Activated T-cell treated with anti-CD3 and anti-CD28 coated beads for 48 hours (primary cell): ENCODE measurements at regions not wholly inside any gene's neighbourhood (a gene's known extent, or its start where the extent isn't known, plus 50 kb on each side); places are given as distances from the start of the nearest gene placed in this dataset.
"Not testable (repeated sequence)": the region's sequence is repeated elsewhere in the genome, so short reads cannot be mapped to it uniquely, and the experiment has no call there.

Experiments used
- DNase-seq: peaks from one replicate; pipeline ENCODE4 v3.0.0-alpha.2; 2020; ENCODE audit warnings: low read depth

DNA sequence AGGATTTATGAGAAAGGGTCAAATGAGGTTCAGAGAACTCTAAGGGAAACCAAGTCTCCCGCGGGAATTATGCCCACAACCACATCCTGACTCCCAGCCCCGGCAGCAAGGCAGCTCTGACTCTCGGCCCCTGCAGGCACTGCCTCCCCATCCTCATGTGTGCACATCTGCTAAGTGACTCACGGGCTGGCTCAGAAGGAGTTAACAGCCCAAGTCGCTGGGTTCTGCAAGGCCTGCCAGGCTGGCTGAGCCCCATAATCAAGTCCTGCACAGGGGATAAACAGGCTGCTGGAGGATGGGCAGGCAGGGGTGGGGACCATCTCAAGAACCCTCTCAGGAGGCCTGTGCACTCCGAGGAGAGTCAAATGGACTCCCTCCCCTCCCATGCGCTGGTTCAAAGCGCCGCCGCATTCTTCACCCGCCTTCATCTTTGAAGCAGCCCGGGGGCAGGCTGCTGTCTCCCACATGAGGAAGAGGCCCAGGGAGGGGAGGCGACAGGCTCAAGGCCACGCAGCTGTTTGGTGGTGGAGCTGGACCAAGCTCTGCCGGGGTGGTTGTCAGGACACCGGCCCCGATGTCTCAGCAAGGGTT, 344.3 kb downstream of the MATN1 start:
- no peak for DNase-seq

GRCh38 chr1:30378003-30378596, 345.3 kb downstream of the MATN1 start:
- DNase-seq = no peak

DNA sequence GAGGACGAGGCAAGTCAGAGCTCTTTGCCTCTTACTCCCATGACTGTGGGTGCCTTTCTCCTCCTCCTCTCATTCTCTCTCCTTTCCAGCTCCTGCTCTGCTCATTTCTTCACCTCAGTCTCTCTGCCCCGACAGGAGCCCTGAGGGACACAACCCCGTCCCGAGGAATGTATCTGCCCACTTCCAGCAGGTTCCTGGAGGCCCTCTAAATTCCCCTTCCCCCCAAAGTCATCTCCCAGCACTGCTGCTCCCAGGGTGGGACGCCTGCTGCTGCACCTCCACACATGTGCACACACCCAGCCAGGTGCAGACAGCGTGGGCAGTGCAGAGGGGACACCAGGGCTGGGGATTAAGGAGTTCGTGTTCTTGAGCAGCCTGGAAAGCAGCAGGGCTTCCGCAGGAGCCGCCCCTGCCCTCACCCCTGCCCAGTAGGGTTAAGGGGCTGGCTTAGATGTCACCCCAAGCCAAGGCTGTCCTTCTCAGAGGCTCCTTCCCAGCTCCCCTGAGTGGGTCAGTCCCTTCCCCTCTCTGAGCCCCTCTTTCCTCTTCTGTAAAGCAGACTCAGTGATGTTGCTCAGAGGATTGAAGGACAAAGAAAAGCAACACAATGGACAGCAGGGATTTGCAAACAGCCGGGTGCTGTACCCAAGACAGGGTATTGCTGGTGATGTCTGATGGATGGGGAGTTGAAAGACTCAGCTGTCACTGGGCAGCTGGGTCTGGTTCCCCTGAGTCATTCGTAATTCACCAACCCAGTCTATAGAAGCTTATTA, 346.0 kb downstream of the MATN1 start:
- DNase-seq = no peak

DNA sequence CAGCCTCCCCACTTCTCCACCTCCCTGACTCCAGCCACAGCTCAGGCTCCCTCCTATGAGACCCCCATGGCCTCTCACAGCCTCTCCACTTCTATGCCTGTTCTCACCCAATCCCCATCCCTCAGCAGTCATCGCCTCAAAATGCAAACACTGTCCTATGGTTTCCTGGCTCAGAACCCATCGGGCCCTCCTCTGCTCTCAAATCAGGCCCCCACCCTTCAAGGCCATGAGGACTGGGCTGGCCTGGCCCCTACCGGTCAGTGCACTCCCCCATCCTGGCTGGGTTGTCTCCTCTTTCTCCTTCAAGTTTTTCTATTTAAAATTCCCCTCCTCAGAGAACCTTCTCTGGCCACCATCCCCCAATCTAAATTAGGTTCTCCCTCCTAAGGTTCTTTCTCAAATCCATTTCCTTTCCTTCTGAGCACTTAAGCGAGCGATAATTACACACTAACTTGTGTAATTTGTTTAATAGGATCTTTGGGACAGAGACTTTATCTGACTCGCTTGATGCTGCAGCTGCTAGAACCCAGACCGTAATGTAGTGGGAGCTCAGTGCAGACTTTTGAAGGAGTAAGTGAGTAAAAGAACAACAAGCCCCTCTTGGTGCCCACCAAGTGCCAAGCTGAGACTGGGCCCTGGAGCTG, 347.2 kb downstream of the MATN1 start:
- no peak for DNase-seq

GRCh38 chr1:30375156-30375555, 348.2 kb downstream of the MATN1 start:
- DNase-seq = no peak

GRCh38 chr1:30374400-30375070, 348.9 kb downstream of the MATN1 start:
- no peak for DNase-seq

DNA sequence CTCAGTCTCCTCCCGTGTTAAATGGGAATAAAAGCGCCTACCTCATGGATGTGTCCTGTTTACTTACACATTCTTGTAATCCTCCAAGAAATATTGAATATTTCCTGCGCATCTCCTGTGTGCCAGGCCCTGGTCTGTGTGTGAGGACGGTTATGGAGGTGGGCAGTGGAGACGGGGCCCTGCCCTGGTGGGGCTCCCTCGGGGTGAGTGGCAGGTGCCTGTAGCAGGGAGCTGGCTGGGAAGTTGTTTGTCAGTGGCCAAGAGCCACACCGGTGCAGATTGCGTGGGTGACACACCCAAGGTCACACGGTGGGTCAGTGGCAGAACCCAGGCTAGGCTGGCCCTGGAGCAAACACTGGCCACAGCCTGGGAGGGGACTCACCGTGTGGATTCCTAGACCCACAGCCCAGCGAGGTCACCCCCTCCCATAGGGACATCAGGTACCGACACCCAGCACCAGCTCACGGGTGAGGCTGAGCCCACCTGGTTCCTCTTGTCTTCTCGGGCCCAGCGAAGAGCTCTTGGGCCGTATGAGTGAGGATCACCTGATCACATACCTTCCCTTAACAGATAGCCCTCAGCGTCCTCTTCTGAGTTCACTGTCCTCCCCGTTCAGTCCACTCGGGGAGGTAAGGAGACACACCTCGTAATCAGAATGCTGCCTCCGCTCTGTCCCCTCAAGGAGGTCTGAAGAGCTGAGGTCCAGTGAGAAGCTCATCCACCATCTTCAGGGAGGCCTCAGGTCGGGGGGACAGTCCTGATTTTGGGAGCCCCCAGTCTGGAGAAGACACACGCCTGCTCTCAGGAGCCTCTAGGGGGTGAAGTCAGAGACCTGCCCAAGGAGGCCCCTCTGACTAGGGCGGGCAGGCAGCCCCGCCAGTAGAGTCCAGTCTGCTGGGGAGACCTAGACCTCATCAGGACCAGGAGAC, 349.6 kb downstream of the MATN1 start:
- no peak for DNase-seq

- no peak for DNase-seq
Measured at GRCh38 chr1:30372792-30373433, 350.5 kb downstream of the MATN1 start.

DNA sequence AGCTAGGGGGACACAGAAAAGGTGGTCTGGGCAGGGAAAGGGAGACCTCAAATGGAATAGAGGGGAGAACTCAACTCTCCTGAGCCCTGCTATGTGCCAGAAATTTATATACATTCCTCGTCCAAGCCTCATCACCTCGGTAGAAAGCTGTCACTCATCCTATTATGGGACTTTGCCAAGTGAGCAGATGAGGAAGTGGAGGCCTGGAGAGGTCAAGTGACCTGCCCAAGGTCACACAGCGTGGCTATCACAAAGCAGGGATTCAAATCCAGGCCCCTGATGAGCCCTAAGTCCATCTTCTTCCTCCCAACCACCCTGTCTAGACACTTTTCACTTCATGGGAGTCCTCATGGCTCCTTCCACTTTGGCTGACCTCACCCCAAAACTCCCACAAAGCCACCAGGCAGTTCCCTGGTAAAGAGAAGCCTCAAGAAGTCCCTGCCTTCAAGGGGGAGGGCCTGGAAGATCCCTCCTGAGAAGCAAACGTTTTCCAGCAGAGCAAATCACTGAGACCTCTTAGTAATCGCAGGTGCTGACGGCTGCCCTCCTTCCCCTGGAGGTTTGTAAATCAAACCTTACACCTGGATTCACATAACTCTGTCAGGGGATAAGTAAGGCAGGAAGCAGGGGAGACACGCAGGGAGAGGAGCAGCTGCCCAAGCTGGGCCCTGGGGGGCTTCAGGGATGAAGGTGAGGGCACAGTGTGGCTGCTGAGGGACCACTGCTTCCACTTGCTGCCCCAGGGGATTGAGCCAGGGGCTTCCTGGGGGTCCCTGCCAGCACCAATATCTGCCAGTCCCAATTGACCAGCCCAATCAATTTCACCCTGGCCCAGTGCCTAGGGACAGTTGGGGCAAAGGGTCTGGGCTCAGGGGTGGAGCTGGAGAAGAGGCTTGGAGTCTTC, 351.2 kb downstream of the MATN1 start:
- no peak for DNase-seq

- no peak for DNase-seq
Measured at GRCh38 chr1:30371179-30371788, 352.1 kb downstream of the MATN1 start.

GRCh38 chr1:30368651-30369240, 354.6 kb downstream of the MATN1 start:
- no peak for DNase-seq

GRCh38 chr1:30366911-30367310, 356.5 kb downstream of the MATN1 start:
- no peak for DNase-seq

- DNase-seq = no peak
Measured at GRCh38 chr1:30366199-30366598, 357.2 kb downstream of the MATN1 start.

DNA sequence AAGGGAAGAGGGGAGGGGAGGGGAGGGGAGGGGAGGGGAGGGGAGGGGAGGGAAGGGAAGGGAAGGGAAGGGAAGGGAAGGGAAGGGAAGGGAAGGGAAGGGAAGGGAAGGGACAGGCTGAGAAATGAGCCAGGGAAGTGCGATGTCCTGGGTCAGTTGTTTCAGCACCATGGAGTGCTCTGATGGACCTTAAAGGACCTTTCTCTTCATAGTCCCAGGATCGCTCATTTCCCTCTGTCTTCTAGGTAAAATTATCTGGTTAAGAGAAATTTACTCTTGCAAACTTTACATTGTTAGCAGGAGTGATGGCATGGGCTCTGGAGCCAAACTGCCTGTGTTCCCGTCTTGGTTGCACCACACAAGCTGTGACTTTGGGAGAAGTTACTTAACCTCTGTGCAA, 357.8 kb downstream of the MATN1 start:
- DNase-seq = no peak

DNA sequence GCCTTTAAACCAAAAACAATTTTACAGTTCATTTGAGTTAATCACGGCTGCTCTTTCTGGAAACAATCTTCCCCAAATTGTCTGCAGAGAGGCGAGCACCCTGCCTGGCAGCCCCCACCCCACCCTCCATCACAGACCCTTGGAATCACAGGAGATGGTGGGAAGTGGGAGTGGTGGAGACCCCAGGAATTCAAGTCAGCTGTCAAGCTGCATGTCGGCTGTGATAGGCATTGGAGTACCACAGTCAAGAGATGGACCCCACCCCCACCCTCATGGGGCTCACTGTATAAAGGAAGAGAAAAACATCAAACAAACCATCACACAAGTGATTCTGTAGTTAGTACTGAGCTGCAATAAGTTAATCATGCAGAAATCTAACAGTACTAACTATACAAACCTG, 360.4 kb downstream of the MATN1 start:
- no peak for DNase-seq

GRCh38 chr1:30362603-30362990, 360.8 kb downstream of the MATN1 start:
- DNase-seq = no peak

GRCh38 chr1:30361890-30362602, 361.3 kb downstream of the MATN1 start:
- not testable (repeated sequence) for DNase-seq

GRCh38 chr1:30360753-30361152, 362.6 kb downstream of the MATN1 start:
- DNase-seq = no peak
